GM13977 (cell line): ENCODE measurements at regions not wholly inside any gene's neighbourhood (a gene's known extent, or its start where the extent isn't known, plus 50 kb on each side); places are given as distances from the start of the nearest gene placed in this dataset.

Experiments used
- DNase-seq: peaks from one replicate; pipeline ENCODE4 v3.0.0; 2012; ENCODE audit warnings: low spot score
- CTCF ChIP-seq: IDR thresholded peaks from 2 replicates; pipeline ENCODE4 v1.5.1; 2012; ENCODE audit warnings: mild to moderate bottlenecking, control low read depth; ENCODE audit not compliant: insufficient read depth; ENCODE audit errors: extremely low read depth, missing control alignments
- in situ Hi-C: fragments of 300-500 bp; cut with MboI; formaldehyde crosslinking; loops from one replicate; pipeline ENCODE4 v1.12.0; 2022; ENCODE audit warnings: low sequenced_read_pairs, low pct_unique_long_range_greater_than_20kb, mixed read lengths, inconsistent platforms; ENCODE audit not compliant: unreplicated experiment

GRCh38 chr3:159185443-159186050 lies 383.7 kb downstream of the MFSD1 start:
- in situ Hi-C loops, result no loop called here
- TF ChIP-seq CTCF, result no peak

DNA sequence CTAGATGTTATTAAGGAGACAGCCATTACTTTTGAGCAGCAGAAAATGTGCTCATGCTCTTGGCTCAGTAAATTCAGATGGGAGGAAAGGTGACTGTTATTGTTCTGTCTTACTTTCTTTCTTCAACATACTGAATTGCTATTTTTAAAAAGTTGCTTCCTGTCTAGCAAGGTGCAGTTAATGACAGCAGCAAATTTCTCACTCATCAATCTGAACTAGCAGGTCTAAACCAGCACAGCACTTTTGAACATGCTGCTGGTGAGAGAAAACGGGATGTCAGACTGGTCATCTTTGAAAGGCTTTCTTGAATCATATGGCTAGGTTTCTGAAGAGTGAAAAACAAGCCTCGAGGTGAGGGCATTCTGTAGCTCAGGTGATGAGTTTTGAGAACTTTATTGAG lies 384.7 kb downstream of the MFSD1 start:
- in situ Hi-C loops, result no loop called here
- TF ChIP-seq CTCF, result no peak
- DNase-seq, result peak; percentile 9

More at GRCh38 chr3:159185443-159186050, 383.7 kb downstream of the MFSD1 start:
- DNase-seq, result peak; percentile 23

GRCh38 chr3:159187232-159187631 lies 385.4 kb downstream of the MFSD1 start:
- TF ChIP-seq CTCF, result no peak
- in situ Hi-C loops, result no loop called here
- no peak for DNase-seq

DNA sequence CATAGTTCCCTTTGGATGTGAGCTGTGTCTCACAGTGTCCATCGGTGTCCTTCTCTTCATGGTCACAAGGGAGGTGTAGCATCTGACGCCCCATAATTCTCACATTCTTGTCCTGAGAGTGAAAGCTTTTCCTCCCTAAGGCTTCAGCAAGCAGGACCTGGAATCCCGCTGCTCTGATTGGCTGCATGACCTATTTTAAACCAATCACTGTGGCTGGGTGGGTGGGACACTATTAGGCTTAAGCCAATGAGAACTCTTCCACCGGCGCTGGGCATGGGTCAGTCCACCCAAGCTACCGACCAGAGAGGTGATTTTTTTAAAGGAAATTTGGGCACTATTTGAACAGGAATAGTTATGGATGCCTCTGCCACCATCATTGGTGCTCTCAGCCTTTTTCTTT lies 385.9 kb downstream of the MFSD1 start:
- no peak for DNase-seq
- in situ Hi-C loops, result no loop called here
- TF ChIP-seq CTCF, result no peak

DNA sequence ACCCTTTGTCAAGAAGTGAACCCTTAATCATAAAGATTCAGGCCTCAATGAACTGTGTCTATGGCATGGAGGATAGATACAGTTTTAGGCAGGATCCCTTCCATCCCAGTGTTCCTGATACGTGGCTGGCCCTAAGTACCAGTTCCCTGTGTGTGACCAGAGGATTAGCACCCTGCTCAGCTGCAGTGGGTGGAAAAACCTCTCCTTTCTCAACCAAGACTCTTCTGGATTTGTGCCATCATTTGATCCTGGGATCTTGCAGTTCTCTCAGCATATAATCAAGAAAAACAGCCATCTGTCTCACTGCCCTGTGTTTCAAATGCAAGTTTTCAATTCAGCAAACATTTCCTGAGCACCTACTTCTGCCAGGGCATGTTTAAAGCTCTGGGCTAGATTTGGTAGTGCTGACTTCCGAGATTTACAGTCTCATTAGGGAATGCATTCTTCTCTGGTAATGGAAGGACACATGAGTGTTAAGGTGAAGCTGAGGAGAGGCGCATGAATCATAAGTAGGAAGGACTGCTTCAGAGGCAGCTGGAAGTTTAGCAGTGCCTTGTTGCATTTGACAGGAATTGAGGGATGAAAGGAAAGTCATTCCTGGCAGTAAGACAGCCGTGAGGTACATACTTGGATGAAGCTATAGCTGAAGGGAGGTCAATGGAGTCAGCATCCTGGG lies 388.3 kb downstream of the MFSD1 start:
- no peak for TF ChIP-seq CTCF
- in situ Hi-C loops, result no loop called here
- no peak for DNase-seq

DNA sequence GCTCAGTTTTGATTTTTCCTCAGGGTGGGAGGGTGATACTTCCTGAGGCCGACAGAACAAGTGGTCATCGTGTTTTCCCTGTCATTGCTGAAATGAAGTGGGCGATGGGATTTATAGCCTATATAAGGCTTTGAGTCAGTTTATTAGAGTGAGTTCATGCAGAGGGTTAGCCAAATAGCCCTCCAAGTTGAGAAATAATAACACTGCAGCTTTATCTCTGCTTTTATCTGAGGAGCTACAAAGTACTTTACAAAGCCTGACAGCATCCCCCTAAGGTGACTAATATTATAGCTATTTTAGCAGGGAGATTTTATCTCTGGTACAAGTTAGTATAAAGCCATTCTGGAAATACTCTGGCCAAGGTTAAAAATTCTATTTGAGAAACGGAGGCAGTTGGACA lies 389.6 kb downstream of the MFSD1 start:
- no peak for TF ChIP-seq CTCF
- no peak for DNase-seq
- in situ Hi-C loops, result no loop called here

DNA sequence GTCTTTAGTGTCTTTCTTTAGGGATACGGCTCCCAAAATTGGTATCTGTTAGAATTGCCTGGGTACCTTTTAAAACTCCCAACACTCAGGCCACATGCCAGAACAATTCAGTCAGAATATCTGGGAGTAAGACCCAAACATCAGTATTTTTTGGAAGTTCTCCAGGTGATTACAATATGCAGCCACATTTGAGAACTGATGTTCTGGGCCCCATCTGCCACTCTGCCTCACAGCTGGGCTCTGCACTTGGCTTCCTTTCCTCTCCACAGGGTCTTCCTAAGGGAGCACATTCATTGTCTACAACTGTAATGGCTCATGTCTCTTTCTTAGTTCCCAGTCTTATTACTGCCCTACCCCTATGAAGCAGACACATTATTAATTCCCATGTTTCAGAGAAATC lies 394.5 kb downstream of the MFSD1 start:
- DNase-seq, result no peak
- in situ Hi-C loops, result no loop called here
- TF ChIP-seq CTCF, result no peak
